Cardiac fibroblast (primary cell): ENCODE measurements at regions not wholly inside any gene's neighbourhood (a gene's known extent, or its start where the extent isn't known, plus 50 kb on each side); places are given as distances from the start of the nearest gene placed in this dataset.

Experiments
- DNase-seq, 2 donors: peaks; one replicate each; pipeline versions ENCODE4 v3.0.0 to v3.0.0-alpha.2; 2010; ENCODE audit warnings: low read depth in 2 of 2
- H3K4me3 ChIP-seq, 2 donors: replicated peaks in 1 of 2; 1 replicate in 1 of 2; 2 replicates in 1 of 2; pipeline ENCODE4 v1.5.1; 2011; ENCODE audit warnings: low read depth in 2 of 2, low read length in 2 of 2, mild to moderate bottlenecking in 2 of 2, moderate library complexity in 1 of 2
- TF ChIP-seq, protein P1 (sequence below): IDR thresholded peaks from one replicate; pipeline ENCODE4 v1.5.1; 2011; ENCODE audit warnings: low read depth, mild to moderate bottlenecking, low read length, inconsistent platforms

DNA sequence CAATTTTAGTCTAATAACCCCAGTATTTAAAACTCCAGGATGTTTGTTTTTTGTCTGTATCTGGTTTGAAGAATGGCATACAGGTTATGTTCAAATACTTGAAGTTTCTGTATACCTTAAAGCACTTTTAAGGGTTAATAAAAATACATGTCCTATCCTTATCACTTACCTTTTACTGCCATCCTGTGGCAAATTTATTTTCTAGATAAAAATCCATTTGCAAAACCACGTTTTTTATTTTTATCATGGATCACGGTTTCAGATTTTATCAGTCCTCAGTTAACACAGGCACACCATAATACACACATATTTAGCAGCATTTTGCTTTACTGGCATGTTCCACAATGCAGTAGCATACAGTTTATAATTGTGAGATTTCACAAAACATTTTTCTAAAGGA lies 113.3 kb upstream of the H2AZ1 start:
- peak in 1 of 2 donors; percentile 30 for DNase-seq
- TF ChIP-seq, protein P1, sequence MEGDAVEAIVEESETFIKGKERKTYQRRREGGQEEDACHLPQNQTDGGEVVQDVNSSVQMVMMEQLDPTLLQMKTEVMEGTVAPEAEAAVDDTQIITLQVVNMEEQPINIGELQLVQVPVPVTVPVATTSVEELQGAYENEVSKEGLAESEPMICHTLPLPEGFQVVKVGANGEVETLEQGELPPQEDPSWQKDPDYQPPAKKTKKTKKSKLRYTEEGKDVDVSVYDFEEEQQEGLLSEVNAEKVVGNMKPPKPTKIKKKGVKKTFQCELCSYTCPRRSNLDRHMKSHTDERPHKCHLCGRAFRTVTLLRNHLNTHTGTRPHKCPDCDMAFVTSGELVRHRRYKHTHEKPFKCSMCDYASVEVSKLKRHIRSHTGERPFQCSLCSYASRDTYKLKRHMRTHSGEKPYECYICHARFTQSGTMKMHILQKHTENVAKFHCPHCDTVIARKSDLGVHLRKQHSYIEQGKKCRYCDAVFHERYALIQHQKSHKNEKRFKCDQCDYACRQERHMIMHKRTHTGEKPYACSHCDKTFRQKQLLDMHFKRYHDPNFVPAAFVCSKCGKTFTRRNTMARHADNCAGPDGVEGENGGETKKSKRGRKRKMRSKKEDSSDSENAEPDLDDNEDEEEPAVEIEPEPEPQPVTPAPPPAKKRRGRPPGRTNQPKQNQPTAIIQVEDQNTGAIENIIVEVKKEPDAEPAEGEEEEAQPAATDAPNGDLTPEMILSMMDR: no peak

DNA sequence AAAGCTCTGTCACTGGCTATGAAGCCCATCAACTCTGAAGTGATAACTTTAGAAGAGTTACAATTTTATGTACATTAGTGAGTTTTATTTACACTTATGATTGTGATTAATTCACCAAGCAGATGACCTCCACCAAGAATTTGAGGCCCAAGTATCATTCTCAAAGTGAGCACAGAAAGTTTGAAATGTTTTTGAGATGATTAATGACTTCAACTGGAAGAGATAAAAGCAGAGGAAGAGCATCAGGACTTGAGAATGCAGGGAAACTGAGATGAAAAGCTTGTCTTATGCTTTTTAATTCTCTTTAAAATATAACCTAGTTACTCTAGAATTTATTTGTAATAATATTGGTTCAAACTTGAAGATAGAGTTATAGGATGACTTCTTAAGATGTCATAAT lies 112.8 kb upstream of the H2AZ1 start:
- DNase-seq: peak in 1 of 2 donors; percentile 40
- no peak overlapping the region for H3K4me3 ChIP-seq
- TF ChIP-seq, protein P1: no peak

More for the DNA sequence above, 113.3 kb upstream of the H2AZ1 start:
- H3K4me3 ChIP-seq: no peak overlapping the region

DNA sequence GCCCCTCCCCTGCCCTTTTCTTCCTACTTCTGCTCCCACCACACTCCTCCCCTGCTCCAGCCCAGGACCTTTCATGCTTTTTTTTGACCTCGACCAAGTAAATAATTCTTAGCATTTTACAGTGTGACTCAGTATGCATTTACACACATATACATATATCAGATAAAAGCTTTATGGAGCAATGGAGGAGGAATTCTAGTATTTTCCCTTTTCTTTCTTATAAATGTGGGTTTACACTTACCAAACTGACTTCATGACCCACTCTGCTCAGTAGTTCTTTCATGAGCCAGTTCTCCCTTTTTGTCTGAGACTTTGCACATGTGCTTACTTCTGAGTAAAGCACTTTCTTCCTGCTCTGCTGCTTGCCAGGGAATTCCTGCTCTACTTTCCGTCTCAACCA lies 111.8 kb upstream of the H2AZ1 start:
- TF ChIP-seq, protein P1: no peak
- DNase-seq: peak; percentile 15 to 24
- H3K4me3 ChIP-seq: no peak overlapping the region

DNA sequence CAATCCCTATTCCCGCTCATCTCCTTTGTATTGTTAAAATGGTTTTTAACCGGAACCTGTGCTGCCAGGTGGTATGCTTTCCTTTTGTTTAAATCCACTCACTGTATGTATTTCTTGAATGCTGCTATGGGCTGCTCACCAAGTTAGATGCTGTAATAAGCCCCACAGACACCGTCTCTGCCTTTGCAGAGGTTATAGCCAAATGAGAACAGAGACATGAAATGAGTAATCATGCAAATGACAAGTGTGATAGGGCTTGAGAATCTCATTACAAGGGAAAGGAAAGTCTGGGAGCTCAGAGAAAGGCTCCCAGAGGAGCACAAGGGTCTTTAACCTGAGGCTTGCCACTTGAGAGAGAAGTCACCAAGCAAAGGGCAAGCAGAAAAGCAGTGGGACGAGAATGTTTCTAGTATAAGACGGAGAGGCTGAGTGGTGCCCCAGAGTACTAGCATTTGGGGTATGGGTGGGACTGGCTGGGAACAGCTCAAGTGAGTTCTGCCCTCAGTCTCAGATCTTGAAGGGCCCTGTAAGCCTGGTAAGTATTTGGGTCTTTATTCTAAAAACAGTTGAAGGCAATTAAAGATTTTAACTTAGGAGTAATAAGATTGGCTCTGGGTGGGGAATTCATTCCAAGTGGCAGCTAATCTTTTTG lies 110.8 kb upstream of the H2AZ1 start:
- no peak overlapping the region for H3K4me3 ChIP-seq
- TF ChIP-seq, protein P1: no peak
- no peak for DNase-seq

DNA sequence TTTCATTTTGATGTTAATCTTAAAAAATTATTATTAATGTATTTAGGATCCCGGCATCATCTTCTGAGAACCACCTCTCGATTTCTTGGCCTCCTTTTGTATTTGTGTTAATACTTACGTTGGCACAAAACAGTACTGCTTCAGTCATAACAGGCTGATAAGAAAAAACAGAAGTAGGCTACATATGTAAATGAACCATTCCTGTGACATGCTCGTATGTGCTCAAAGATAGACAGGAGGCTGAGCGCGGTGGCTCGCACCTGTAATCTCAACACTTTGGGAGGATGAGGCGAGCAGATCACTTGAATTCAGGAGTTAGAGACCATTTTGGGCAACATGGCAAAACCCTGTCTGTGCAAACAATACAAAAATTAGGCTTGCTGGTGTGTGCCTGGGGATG lies 109.4 kb upstream of the H2AZ1 start:
- DNase-seq: no peak
- TF ChIP-seq, protein P1: no peak
- no peak overlapping the region for H3K4me3 ChIP-seq

DNA sequence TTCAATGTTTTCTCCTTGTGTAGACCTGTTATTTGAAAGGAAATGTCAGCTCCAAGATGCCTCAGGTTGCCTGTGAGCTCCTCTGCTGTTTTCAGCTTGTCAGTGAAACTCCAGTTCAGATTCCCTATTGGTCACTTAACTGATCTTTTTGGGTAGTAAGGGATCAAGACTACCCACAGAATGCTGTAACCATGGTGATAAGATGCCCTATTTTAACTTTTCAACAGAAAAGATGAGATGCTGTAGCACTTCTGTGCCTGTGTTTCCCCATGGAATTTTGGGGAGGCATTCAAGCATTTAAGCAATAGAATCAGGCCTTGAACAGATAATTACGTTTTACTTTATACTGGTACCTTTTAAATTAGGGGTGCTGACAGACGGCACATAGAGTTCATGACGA lies 106.6 kb upstream of the H2AZ1 start:
- no peak overlapping the region for H3K4me3 ChIP-seq
- DNase-seq: no peak
- TF ChIP-seq, protein P1: no peak

DNA sequence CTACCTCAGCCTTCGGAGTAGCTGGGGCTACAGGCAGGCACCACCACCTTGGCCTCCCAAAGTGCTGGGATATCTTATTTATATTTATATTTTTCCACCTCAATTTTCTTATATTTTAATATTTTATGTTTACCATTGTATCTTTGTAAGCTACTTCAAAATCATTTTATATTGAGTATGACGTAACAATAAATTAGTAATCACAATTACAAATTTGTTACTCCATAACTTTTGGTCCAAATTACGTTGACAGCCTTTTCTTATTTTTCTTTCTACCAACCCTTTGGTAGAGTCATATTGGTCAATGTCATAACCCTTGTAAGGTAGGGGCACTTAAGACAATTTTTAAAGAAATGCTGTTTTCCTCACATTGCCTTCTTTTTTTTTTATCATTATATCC lies 104.0 kb upstream of the H2AZ1 start:
- TF ChIP-seq, protein P1: no peak
- no peak overlapping the region for H3K4me3 ChIP-seq
- no peak for DNase-seq
